Stimulated activated CD8-positive, alpha-beta memory T cell treated with anti-CD3 and anti-CD28 coated beads, Interleukin-15, amount 100 ng/mL, for 48 hours (primary cell): ENCODE measurements at regions not wholly inside any gene's neighbourhood (a gene's known extent, or its start where the extent isn't known, plus 50 kb on each side); places are given as distances from the start of the nearest gene placed in this dataset.

ENCODE experiments used
- DNase-seq, 2 donors: peaks; one replicate each; pipeline ENCODE4 v3.0.0-alpha.2; 2020; ENCODE audit warnings: low read depth in 2 of 2

DNA sequence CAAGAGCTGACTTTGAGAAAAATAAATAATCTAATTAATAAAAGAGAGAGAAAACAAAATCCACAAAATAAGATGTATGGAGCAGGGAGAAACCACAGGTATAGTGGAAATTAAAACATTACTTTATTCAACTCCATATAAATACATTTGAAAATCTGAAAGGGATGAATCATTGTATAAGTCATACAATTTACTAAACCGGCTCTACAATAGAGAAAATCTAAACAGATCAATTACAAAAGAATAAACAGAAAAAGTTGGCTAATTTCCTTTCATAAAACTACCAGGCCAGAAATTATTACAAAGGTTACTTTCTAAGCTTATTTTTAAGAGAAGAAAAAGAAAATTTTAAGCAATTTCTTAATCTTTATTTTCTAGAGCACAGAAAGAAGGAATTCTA lies 51.3 kb upstream of the DRD2 start:
- DNase-seq, result no peak
